IPS-18a (cell line): ENCODE measurements at regions not wholly inside any gene's neighbourhood (a gene's known extent, or its start where the extent isn't known, plus 50 kb on each side); places are given as distances from the start of the nearest gene placed in this dataset.

Experiments used
- H3K27ac ChIP-seq: one replicate; pipeline ENCODE4 v1.5.1; 2013; ENCODE audit warnings: low read length
- H3K27me3 ChIP-seq: one replicate; pipeline ENCODE4 v1.6.1; 2013; ENCODE audit warnings: mild to moderate bottlenecking, low read length; ENCODE audit not compliant: control insufficient read depth, insufficient read depth
- H3K36me3 ChIP-seq: one replicate; pipeline ENCODE4 v1.6.1; 2013; ENCODE audit warnings: low read depth, low read length; ENCODE audit not compliant: control insufficient read depth
- H3K4me1 ChIP-seq: one replicate; pipeline ENCODE4 v1.6.1; 2013; ENCODE audit warnings: low read depth, low read length; ENCODE audit not compliant: control insufficient read depth
- H3K4me3 ChIP-seq: one replicate; pipeline ENCODE4 v1.5.1; 2013; ENCODE audit warnings: low read length
- H3K9ac ChIP-seq: one replicate; pipeline ENCODE4 v1.6.1; 2013; ENCODE audit warnings: mild to moderate bottlenecking, low read length, moderate library complexity
- H3K9me3 ChIP-seq: one replicate; pipeline ENCODE4 v1.6.1; 2013; ENCODE audit warnings: low read depth, low read length; ENCODE audit not compliant: control insufficient read depth

DNA sequence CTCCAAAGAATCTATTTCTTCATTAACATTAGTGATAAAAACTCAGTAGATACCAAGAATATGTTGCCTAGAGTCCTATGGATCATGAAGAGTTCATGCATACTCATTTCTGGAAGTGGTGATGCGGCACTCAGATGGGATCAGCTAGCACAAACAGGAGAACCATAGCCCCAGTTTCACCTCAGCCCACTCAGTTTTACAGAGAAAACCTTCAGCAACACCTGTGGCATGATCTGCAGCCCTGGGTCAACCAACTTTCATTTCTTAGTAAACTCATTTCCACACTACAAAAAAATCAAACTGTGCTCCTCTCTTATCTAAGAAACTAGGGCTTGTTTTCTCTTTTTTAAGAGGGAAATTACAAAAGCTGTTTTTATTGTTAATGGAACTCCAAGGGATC lies 569.4 kb downstream of the CCDC85A start:
- H3K9me3 ChIP-seq = no peaks in the 10 kb centered on the region
- no peak overlapping the region for H3K9ac ChIP-seq
- no peak overlapping the region for H3K27ac ChIP-seq
- no peak overlapping the region for H3K4me3 ChIP-seq
- no peaks in the 10 kb centered on the region for H3K36me3 ChIP-seq
- no peaks in the 10 kb centered on the region for H3K27me3 ChIP-seq
- H3K4me1 ChIP-seq = no peaks in the 10 kb centered on the region

DNA sequence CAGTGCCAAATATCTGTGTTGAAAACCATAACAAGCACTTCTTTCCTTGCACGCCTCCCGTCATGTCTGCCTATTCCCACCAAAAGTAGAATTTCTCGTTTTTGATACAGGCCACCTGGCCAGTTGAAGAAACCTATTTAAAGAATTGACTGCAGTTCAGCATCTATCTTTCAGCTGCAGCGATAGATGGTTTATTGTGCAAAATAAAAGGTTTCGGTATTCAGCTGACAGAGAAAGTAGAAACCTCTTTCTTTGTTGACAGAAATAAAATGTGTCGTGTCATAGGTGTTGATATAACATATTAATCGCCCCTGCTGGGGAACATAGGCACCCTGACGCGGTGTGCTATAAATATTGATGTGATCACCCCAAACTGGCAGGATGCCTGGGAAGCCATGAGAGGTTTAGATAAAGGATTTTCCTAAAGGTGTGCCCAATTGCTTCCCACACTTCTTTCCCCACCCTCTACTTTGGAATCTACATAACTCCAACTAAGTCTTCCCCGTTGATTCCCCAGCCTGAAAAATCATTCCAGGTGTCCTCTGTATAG lies 570.4 kb downstream of the CCDC85A start:
- Histone ChIP-seq H3K9me3 (no peaks in the 10 kb centered on the region), H3K27me3 (no peaks in the 10 kb centered on the region), H3K4me1 (no peaks in the 10 kb centered on the region), H3K36me3 (no peaks in the 10 kb centered on the region), H3K27ac (no peak overlapping the region), H3K9ac (no peak overlapping the region), H3K4me3 (no peak overlapping the region)

DNA sequence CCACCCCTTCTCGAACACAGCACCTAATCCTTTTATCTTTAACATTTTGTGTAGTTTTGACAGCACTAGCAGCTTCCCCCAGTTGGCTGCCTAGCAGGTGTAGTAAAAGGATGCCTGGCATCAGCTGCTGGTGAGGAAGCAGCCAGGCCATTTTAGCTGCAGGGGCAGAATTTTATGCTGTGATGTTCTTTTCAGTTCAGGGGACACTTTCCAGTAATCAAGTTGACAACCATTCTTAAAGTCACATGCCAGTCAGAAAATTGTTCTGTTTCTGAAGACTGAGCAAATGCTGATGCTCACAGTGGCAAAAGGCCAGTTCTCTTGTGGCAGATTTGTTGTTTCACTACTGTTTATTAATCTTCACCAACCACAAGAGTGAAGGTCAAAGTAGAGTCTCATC lies 570.8 kb downstream of the CCDC85A start:
- Histone ChIP-seq H3K9me3 (no peaks in the 10 kb centered on the region), H3K4me1 (no peaks in the 10 kb centered on the region), H3K27me3 (no peaks in the 10 kb centered on the region), H3K9ac (no peak overlapping the region), H3K27ac (no peak overlapping the region), H3K36me3 (no peaks in the 10 kb centered on the region), H3K4me3 (no peak overlapping the region)

DNA sequence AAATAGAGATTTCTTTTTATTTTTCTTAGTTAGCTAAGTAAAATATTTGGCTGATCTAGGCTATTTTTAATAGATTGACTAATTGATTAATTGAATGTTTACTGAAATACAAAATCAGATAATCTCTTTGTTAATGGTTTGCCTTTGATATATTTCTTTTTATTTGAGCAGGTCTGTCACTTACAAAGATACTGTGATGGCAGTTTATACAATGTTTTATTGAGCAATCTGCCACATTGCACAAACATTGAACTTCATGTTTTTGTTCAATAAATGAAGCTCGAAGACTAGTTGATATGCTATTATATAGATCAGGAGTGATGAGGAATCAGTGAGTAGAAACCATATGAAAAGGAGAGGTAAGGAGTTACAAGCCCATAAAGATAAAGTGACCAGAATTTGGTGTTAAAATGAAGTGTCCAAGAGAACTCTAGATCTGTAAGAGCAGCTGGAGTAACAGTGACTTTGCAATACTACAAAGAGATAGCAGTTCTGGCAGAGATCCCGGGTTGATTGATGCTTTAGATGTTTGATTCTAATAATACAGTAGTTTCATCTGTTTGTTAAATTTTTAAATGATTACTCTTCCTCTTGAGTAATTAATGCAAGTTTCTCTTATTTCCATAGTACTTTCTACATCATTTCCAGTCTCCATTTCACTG lies 574.2 kb downstream of the CCDC85A start:
- no peak overlapping the region for H3K9ac ChIP-seq

DNA sequence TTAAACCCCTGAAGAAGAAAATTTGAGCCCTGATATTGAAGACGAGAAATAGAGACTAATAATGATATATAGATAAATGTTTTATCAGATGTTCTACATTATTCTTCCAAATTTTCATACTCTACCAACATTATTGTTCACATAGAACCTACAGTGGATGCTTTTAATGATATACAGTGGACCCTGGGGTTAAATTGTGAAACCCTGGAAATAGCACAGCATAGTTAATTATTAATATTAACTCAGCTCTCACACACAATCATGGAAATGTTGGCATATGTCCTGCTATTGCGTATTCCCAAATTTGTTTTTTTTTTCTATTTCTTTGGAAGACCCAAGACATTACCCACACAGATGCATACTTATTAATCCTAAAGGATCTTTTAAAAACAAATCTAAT lies 579.9 kb downstream of the CCDC85A start:
- Histone ChIP-seq H3K4me1 (no peaks in the 10 kb centered on the region), H3K36me3 (no peaks in the 10 kb centered on the region), H3K27ac (no peak overlapping the region), H3K9me3 (no peaks in the 10 kb centered on the region), H3K27me3 (no peaks in the 10 kb centered on the region), H3K9ac (no peak overlapping the region), H3K4me3 (no peak overlapping the region)

More for the DNA sequence above, 574.2 kb downstream of the CCDC85A start:
- Histone ChIP-seq H3K27ac (no peak overlapping the region), H3K9me3 (no peaks in the 10 kb centered on the region), H3K4me1 (no peaks in the 10 kb centered on the region), H3K27me3 (no peaks in the 10 kb centered on the region), H3K4me3 (no peak overlapping the region), H3K36me3 (no peaks in the 10 kb centered on the region)

DNA sequence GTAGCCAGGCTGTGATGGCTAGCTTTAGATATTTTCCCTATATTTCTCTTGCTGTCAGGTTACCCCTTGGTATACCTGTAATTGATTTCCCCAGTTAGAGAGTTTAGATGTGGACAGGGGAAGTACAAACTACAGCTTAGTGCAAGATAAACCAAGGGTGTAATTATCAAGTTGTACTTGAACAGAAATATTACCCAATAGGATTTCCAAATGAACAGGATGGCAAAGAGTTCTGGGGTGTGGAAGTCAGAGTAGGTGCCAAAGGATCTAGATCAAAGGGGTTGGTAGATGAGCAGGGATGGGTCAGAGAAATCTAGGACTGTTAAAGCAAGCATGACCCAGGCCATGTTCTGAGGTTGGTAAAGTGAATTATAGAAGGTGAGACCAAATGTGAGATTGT lies 585.2 kb downstream of the CCDC85A start:
- Histone ChIP-seq H3K36me3 (no peaks in the 10 kb centered on the region), H3K27me3 (no peaks in the 10 kb centered on the region), H3K9ac (no peak overlapping the region), H3K4me1 (no peaks in the 10 kb centered on the region), H3K27ac (no peak overlapping the region), H3K4me3 (no peak overlapping the region), H3K9me3 (no peaks in the 10 kb centered on the region)

DNA sequence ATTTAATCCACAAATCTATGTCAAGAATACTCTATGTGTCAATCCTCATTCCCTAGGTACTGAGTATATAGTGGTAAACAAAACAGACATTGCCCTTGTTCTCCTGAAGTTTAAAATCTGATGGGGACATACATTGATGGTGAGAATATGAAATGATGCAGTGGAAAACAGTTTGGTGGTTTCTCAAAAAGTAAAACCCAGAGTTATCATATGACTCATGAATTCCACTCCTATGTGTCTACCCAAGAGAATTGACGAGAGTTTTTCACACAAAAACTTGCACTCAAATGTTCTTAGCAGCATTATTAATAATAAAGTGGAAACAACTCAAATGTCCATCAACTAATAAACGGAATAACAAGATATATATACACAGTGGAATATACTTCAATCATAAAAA lies 586.7 kb downstream of the CCDC85A start:
- Histone ChIP-seq H3K4me1 (no peaks in the 10 kb centered on the region), H3K27ac (no peak overlapping the region), H3K4me3 (no peak overlapping the region)

DNA sequence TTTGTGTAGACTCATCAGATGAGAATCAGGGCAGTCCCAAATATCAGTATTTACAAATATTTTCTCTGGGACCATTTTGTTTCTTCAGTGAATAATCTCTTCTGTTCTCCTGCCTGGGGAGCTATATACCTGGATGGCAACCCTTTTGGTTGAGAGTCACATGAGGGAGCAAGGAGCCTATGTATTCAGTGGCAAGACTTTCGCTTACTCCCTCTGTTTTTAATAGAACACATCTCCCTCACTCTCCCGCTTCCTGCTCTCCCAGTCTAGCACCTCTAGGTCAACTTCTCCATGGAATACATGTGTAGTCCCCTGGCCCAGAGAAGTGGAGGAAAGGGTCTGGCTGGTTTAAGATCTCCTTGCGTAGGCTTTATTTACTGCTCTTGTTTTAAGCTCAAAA lies 600.3 kb downstream of the CCDC85A start:
- no peak overlapping the region for H3K4me3 ChIP-seq
- no peaks in the 10 kb centered on the region for H3K36me3 ChIP-seq
- H3K27me3 ChIP-seq = no peaks in the 10 kb centered on the region
- H3K9ac ChIP-seq = no peak overlapping the region
- H3K4me1 ChIP-seq = no peaks in the 10 kb centered on the region
- H3K27ac ChIP-seq = no peak overlapping the region
- H3K9me3 ChIP-seq = no peaks in the 10 kb centered on the region

More for the DNA sequence above, 586.7 kb downstream of the CCDC85A start:
- Histone ChIP-seq H3K9ac (no peak overlapping the region), H3K27me3 (no peaks in the 10 kb centered on the region), H3K9me3 (no peaks in the 10 kb centered on the region), H3K36me3 (no peaks in the 10 kb centered on the region)

DNA sequence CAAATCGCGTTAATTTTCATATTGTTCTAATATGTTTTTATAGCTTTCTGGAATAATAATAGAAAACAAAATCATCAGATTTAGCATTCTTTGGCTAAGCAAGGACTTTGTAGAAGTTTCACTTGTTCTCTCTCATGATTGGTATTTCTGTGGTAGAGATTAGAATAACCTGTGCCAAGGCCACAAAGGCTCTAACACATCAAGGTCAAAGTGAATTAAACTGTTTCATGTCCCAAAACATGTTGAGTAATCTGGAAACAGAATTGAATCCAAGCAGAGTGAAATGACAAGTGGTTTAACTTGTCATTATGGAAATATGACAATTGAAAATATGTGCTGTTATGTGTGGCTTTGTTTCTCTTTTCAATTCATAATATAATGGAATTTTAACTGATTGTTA lies 617.4 kb downstream of the CCDC85A start:
- Histone ChIP-seq H3K27ac (no peak overlapping the region), H3K9ac (no peak overlapping the region), H3K9me3 (no peaks in the 10 kb centered on the region), H3K4me3 (no peak overlapping the region), H3K27me3 (no peaks in the 10 kb centered on the region), H3K4me1 (no peaks in the 10 kb centered on the region), H3K36me3 (no peaks in the 10 kb centered on the region)

DNA sequence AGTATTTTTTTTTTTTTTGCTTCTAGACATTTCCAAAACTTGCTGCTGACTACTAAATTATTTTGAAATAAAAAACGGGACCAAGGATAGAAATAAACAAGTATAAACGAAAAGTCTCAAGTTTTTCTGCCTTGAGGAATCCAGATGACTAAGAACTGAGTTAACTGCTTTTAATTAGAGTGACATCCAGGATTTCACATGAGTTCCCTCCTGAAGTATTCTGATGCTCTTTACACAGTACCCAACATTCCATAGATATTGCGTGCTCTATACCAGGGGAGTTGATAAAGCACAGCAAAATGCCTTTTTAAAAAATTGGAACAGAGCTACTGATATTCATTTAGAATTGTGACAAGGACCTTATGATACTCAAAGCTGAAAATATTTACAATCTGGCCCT lies 618.0 kb downstream of the CCDC85A start:
- no peak overlapping the region for H3K27ac ChIP-seq
- no peak overlapping the region for H3K4me3 ChIP-seq
- no peaks in the 10 kb centered on the region for H3K36me3 ChIP-seq
- H3K27me3 ChIP-seq = no peaks in the 10 kb centered on the region
- H3K9ac ChIP-seq = no peak overlapping the region
- H3K4me1 ChIP-seq = no peaks in the 10 kb centered on the region
- no peaks in the 10 kb centered on the region for H3K9me3 ChIP-seq

DNA sequence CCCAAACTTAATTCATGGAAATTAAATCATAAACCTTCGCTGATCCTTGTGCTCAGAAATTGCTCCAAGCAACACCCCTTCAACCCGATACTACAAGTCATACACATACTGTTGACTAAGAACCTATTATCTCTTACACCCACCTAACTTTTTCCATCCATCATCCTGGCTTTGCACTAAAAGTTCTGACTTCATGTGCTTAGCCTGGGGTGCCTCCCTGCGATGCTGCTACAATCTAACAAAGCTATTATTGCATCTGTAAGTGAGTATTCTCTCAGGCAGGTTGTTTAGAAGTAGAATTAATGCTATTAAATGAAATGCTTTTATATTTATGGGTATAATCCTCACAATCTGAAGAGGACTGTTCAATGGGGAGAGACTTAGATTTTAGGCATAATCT lies 619.8 kb downstream of the CCDC85A start:
- Histone ChIP-seq H3K27ac (no peak overlapping the region), H3K27me3 (no peaks in the 10 kb centered on the region), H3K9me3 (no peaks in the 10 kb centered on the region), H3K4me3 (no peak overlapping the region), H3K9ac (no peak overlapping the region), H3K4me1 (no peaks in the 10 kb centered on the region), H3K36me3 (no peaks in the 10 kb centered on the region)

DNA sequence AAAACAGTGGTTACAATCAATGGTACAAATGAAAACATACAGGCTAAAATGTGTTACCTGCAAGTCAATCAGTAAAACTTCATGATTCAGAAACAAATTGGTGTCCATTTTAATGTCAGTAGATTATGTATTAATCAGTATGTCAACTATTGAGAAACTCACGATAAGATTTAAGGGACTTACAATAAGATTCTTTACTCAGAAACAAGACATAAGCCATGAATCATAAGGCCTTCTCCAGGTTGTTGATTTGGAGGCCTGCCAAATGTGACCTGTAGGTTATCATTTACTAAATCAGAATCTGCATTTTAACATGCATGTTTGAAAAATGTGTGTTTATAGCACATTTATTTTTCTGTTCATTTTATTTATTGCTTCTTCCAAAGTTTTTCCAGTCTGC lies 623.1 kb downstream of the CCDC85A start:
- Histone ChIP-seq H3K27ac (no peak overlapping the region), H3K4me3 (no peak overlapping the region), H3K9me3 (no peaks in the 10 kb centered on the region), H3K9ac (no peak overlapping the region), H3K36me3 (no peaks in the 10 kb centered on the region), H3K4me1 (no peaks in the 10 kb centered on the region), H3K27me3 (no peaks in the 10 kb centered on the region)
